Cerebellar nuclear complex (tissue), 1 donor: ENCODE measurements at regions not wholly inside any gene's neighbourhood (a gene's known extent, or its start where the extent isn't known, plus 50 kb on each side); places are given as distances from the start of the nearest gene placed in this dataset.
"Not testable (repeated sequence)": the region's sequence is repeated elsewhere in the genome, so short reads cannot be mapped to it uniquely, and the experiment has no call there.

Experiments used
- DNase-seq, 2 experiments: peaks; one replicate each; lab custom pipeline; 2025; lab: John Stamatoyannopoulos, UW

- DNase-seq = no peak
These were observed 61.8 kb upstream of the ARL4C start for GRCh38 chr2:234558642-234559041.

- no peak for DNase-seq
These were observed 60.1 kb upstream of the ARL4C start for GRCh38 chr2:234556848-234557573.

GRCh38 chr2:234555616-234556249 lies 58.9 kb upstream of the ARL4C start:
- DNase-seq = no peak

- no peak for DNase-seq
These were observed 58.3 kb upstream of the ARL4C start for GRCh38 chr2:234555161-234555560.

- not testable (repeated sequence) for DNase-seq
These were observed 56.3 kb upstream of the ARL4C start for GRCh38 chr2:234553223-234553622.

- DNase-seq = peak in 1 of 2 experiments; percentile 12
These were observed 53.7 kb upstream of the ARL4C start for GRCh38 chr2:234550511-234551107.

- no peak for DNase-seq
These were observed 53.2 kb upstream of the ARL4C start for GRCh38 chr2:234550056-234550455.

GRCh38 chr2:234548695-234549420 lies 52.0 kb upstream of the ARL4C start:
- DNase-seq = no peak

GRCh38 chr2:234546770-234547169 lies 49.9 kb upstream of the ARL4C start:
- DNase-seq = no peak
